ENCODE measurements at regions not wholly inside any gene's neighbourhood (a gene's known extent, or its start where the extent isn't known, plus 50 kb on each side); places are given as distances from the start of the nearest gene placed in this dataset.

GRCh38 chr10:8975535-8975934, 921.0 kb downstream of the GATA3 start:
- TF ChIP-seq MAX (IDR thresholded peaks at IDR 0.05) (no peak), TAF1 (IDR thresholded peaks at IDR 0.05; ENCODE audit: low read depth) (no peak), YY1 (IDR thresholded peaks at IDR 0.05; ENCODE audit: low read depth) (no peak), EP300 (IDR thresholded peaks at IDR 0.05; ENCODE audit: borderline replicate concordance) (no peak), FOXM1 (IDR thresholded peaks at IDR 0.05; ENCODE audit: borderline replicate concordance, low read depth) (no peak)
